Type B pancreatic cell (in vitro differentiated cells): ENCODE measurements at regions not wholly inside any gene's neighbourhood (a gene's known extent, or its start where the extent isn't known, plus 50 kb on each side); places are given as distances from the start of the nearest gene placed in this dataset.

ENCODE experiments used
- DNase-seq: peaks from one replicate; pipeline ENCODE4 v3.0.0; 2021; ENCODE audit warnings: mixed read lengths; ENCODE audit not compliant: unreplicated experiment; ENCODE audit errors: extremely low spot score
- H3K27ac Mint-ChIP-seq: 2 replicates; pipeline ENCODE4 v1.8.0; 2021; ENCODE audit warnings: mild to moderate bottlenecking, mixed read lengths
- H3K27me3 Mint-ChIP-seq: 2 replicates; pipeline ENCODE4 v1.8.0; 2021; ENCODE audit warnings: mixed read lengths
- H3K36me3 Mint-ChIP-seq: 2 replicates; pipeline ENCODE4 v1.8.0; 2021; ENCODE audit warnings: mixed read lengths
- H3K4me1 Mint-ChIP-seq: one replicate; pipeline ENCODE4 v1.8.0; 2021; ENCODE audit warnings: mixed read lengths; ENCODE audit not compliant: unreplicated experiment
- H3K4me3 Mint-ChIP-seq: 2 replicates; pipeline ENCODE4 v1.8.0; 2021; ENCODE audit warnings: mild to moderate bottlenecking, mixed read lengths
- H3K9me3 Mint-ChIP-seq: 2 replicates; pipeline ENCODE4 v1.8.0; 2021; ENCODE audit warnings: mixed read lengths
- TF ChIP-seq, protein P1 (sequence below): fragments of 200-600 bp; sonication (generic); conservative IDR thresholded peaks from 2 replicates; pipeline ENCODE4 v1.5.0; 2021; ENCODE audit warnings: antibody characterized with exemption, mild to moderate bottlenecking

DNA sequence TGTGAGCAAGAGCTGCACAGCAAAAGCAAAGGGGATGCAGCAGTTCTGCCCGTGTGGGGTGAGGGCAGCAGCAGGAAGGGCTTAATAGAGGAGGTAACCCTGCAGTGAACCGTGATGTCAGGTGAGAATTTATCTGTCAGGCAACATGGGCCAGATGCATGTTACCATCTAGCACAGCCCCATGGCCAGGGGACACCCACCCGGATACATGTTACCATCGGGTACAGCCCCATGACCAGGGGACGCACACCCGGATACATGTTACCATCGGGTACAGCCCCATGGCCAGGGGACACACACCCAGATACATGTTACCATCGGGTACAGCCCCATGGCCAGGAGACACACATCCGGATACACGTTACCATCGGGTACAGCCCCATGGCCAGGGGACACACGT lies 99.4 kb downstream of the RBFOX3 start:
- Mint-ChIP-seq H3K4me1 (peaks cover 8% of the 10 kb centered on the region), H3K27ac (no peak overlapping the region), H3K27me3 (peaks cover 14% of the 10 kb centered on the region), H3K4me3 (no peak overlapping the region), H3K9me3 (no peaks in the 10 kb centered on the region), H3K36me3 (no peaks in the 10 kb centered on the region)
- DNase-seq: no peak
- TF ChIP-seq, protein P1, sequence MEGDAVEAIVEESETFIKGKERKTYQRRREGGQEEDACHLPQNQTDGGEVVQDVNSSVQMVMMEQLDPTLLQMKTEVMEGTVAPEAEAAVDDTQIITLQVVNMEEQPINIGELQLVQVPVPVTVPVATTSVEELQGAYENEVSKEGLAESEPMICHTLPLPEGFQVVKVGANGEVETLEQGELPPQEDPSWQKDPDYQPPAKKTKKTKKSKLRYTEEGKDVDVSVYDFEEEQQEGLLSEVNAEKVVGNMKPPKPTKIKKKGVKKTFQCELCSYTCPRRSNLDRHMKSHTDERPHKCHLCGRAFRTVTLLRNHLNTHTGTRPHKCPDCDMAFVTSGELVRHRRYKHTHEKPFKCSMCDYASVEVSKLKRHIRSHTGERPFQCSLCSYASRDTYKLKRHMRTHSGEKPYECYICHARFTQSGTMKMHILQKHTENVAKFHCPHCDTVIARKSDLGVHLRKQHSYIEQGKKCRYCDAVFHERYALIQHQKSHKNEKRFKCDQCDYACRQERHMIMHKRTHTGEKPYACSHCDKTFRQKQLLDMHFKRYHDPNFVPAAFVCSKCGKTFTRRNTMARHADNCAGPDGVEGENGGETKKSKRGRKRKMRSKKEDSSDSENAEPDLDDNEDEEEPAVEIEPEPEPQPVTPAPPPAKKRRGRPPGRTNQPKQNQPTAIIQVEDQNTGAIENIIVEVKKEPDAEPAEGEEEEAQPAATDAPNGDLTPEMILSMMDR: no peak

GRCh38 chr17:79510071-79510470 lies 100.8 kb downstream of the RBFOX3 start:
- no peak overlapping the region for H3K27ac Mint-ChIP-seq
- DNase-seq: no peak

GRCh38 chr17:79509490-79509889 lies 101.4 kb downstream of the RBFOX3 start:
- Mint-ChIP-seq H3K36me3 (no peaks in the 10 kb centered on the region), H3K27ac (no peak overlapping the region), H3K27me3 (peaks cover 16% of the 10 kb centered on the region), H3K4me1 (no peaks in the 10 kb centered on the region), H3K9me3 (no peaks in the 10 kb centered on the region), H3K4me3 (no peak overlapping the region)
- TF ChIP-seq, protein P1: no peak
- DNase-seq: no peak

More at GRCh38 chr17:79510071-79510470, 100.8 kb downstream of the RBFOX3 start:
- Mint-ChIP-seq H3K36me3 (no peaks in the 10 kb centered on the region), H3K4me1 (no peaks in the 10 kb centered on the region), H3K9me3 (no peaks in the 10 kb centered on the region), H3K4me3 (no peak overlapping the region), H3K27me3 (peaks cover 10% of the 10 kb centered on the region)
- TF ChIP-seq, protein P1: no peak

- no peak overlapping the region for H3K27ac Mint-ChIP-seq
- no peak for DNase-seq
- no peaks in the 10 kb centered on the region for H3K9me3 Mint-ChIP-seq
- peaks cover 21% of the 10 kb centered on the region for H3K27me3 Mint-ChIP-seq
- TF ChIP-seq, protein P1: no peak
- H3K36me3 Mint-ChIP-seq: no peaks in the 10 kb centered on the region
- H3K4me3 Mint-ChIP-seq: no peak overlapping the region
- no peaks in the 10 kb centered on the region for H3K4me1 Mint-ChIP-seq
Measured at GRCh38 chr17:79509008-79509407, 101.8 kb downstream of the RBFOX3 start.

DNA sequence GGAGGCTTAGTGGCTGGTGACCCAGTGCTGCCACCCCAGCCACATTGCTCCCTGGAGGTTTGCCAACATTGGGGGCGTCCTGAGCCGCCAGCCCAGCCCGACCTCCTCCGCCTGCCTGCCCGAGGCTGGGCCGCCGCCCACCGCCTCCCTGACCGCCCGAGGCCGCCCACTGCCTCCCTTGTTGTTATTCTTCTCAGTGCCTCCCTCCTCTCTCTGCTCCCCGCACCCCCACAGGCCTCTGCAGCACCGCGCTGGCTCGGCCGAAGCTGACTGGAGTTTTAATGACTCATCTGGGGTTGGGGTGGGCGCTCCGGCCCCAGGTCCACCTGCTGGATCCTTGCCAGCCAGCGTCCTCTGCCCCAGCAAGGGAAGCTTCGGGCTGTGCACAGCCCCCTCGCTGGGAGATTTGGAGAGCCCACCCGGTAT lies 102.5 kb downstream of the RBFOX3 start:
- H3K27me3 Mint-ChIP-seq: peaks cover 21% of the 10 kb centered on the region
- H3K4me3 Mint-ChIP-seq: no peak overlapping the region
- TF ChIP-seq, protein P1: no peak
- no peak for DNase-seq
- H3K4me1 Mint-ChIP-seq: no peaks in the 10 kb centered on the region
- H3K9me3 Mint-ChIP-seq: no peaks in the 10 kb centered on the region
- no peaks in the 10 kb centered on the region for H3K36me3 Mint-ChIP-seq
- no peak overlapping the region for H3K27ac Mint-ChIP-seq

DNA sequence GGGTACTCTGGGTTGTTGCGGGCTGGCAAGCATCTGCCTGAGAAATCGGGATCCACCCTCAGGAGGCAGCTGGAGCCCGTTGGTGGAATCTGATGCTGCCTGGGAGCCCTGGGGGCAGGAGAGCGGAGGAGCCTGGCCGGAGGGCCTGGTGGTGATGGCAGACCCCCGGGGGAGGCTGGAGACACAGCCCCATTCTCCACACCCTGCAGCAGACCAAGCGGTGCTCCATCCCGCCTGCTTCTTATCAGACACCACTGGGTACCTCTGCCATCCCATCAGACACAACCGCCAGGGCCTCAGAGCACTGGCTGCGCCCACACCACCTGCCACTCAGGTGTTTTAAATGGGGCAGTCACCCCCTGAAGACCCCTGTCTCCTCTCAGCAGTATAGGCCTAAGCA lies 103.9 kb downstream of the RBFOX3 start:
- DNase-seq: no peak

More for the DNA sequence above, 103.9 kb downstream of the RBFOX3 start:
- H3K4me3 Mint-ChIP-seq: no peak overlapping the region
- no peak overlapping the region for H3K27ac Mint-ChIP-seq
- no peaks in the 10 kb centered on the region for H3K4me1 Mint-ChIP-seq
- H3K9me3 Mint-ChIP-seq: no peaks in the 10 kb centered on the region
- TF ChIP-seq, protein P1: no peak
- H3K27me3 Mint-ChIP-seq: peaks cover 21% of the 10 kb centered on the region
- H3K36me3 Mint-ChIP-seq: no peaks in the 10 kb centered on the region
